ENCODE measurements at regions not wholly inside any gene's neighbourhood (a gene's known extent, or its start where the extent isn't known, plus 50 kb on each side); places are given as distances from the start of the nearest gene placed in this dataset.
"Not testable (repeated sequence)": the region's sequence is repeated elsewhere in the genome, so short reads cannot be mapped to it uniquely, and the experiment has no call there.

GRCh38 chr20:52029129-52029528 lies 162.4 kb downstream of the ZFP64 start:
- not testable (repeated sequence) for H3K4me1 ChIP-seq (ENCODE audit: control insufficient read depth in 4 of 4, insufficient read depth in 4 of 4, low read length in 3 of 4); H3K27ac ChIP-seq (ENCODE audit: low read depth in 1 of 2, low read length in 2 of 2); H3K9me3 ChIP-seq (ENCODE audit: control insufficient read depth in 4 of 4, low read length in 3 of 4); H3K36me3 ChIP-seq (ENCODE audit: control insufficient read depth in 4 of 4, insufficient read depth in 3 of 4, low read depth in 1 of 4, low read length in 3 of 4); H3K27me3 ChIP-seq (ENCODE audit: control insufficient read depth in 4 of 4, insufficient read depth in 4 of 4, low read length in 3 of 4); H3K9ac ChIP-seq (ENCODE audit: low read depth in 1 of 2, low read length in 2 of 2); DNase-seq (ENCODE audit: low spot score); H3K4me3 ChIP-seq (ENCODE audit: low read depth in 1 of 3, low read length in 3 of 3)
- WGBS: 96% methylated on average over 2 of the region's 2 CpGs

GRCh38 chr20:52025938-52026337 lies 165.6 kb downstream of the ZFP64 start:
- Histone ChIP-seq H3K9me3 (ENCODE audit: control insufficient read depth in 4 of 4, low read length in 3 of 4) (no peaks in the 10 kb centered on the region), H3K27me3 (ENCODE audit: control insufficient read depth in 4 of 4, insufficient read depth in 4 of 4, low read length in 3 of 4) (no peaks in the 10 kb centered on the region), H3K4me3 (ENCODE audit: low read depth in 1 of 3, low read length in 3 of 3) (no peak overlapping the region), H3K9ac (ENCODE audit: low read depth in 1 of 2, low read length in 2 of 2) (no peak overlapping the region), H3K4me1 (ENCODE audit: control insufficient read depth in 4 of 4, insufficient read depth in 4 of 4, low read length in 3 of 4) (no peaks in the 10 kb centered on the region), H3K27ac (ENCODE audit: low read depth in 1 of 2, low read length in 2 of 2) (no peak overlapping the region), H3K36me3 (ENCODE audit: control insufficient read depth in 4 of 4, insufficient read depth in 3 of 4, low read depth in 1 of 4, low read length in 3 of 4) (no peaks in the 10 kb centered on the region)
- 59% methylated on average over 3 of the region's 3 CpGs for WGBS
- no peak for DNase-seq (ENCODE audit: low spot score)
- no peak for TF ChIP-seq HNF4G (IDR thresholded peaks at IDR 0.05)
- no peak for TF ChIP-seq FOXA1 (IDR thresholded peaks at IDR 0.05)
- no peak for TF ChIP-seq JUND (IDR thresholded peaks at IDR 0.05)
- TF ChIP-seq RXRA (IDR thresholded peaks at IDR 0.05): no peak
- no peak for TF ChIP-seq ATF3 (IDR thresholded peaks at IDR 0.05)
- TF ChIP-seq MAX (IDR thresholded peaks at IDR 0.05): no peak
- no peak for TF ChIP-seq ZBTB33 (IDR thresholded peaks at IDR 0.05)
- no peak for TF ChIP-seq RAD21 (IDR thresholded peaks at IDR 0.05)
- TF ChIP-seq NR2F2 (IDR thresholded peaks at IDR 0.05): no peak
- no peak for TF ChIP-seq TAF1 (conservative IDR thresholded peaks at IDR 0.05)
- TF ChIP-seq YY1 (IDR thresholded peaks at IDR 0.05): no peak

- Histone ChIP-seq H3K27me3 (ENCODE audit: control insufficient read depth in 4 of 4, insufficient read depth in 4 of 4, low read length in 3 of 4) (no peaks in the 10 kb centered on the region), H3K9ac (ENCODE audit: low read depth in 1 of 2, low read length in 2 of 2) (no peak overlapping the region), H3K4me1 (ENCODE audit: control insufficient read depth in 4 of 4, insufficient read depth in 4 of 4, low read length in 3 of 4) (no peaks in the 10 kb centered on the region), H3K27ac (ENCODE audit: low read depth in 1 of 2, low read length in 2 of 2) (no peak overlapping the region), H3K4me3 (ENCODE audit: low read depth in 1 of 3, low read length in 3 of 3) (no peak overlapping the region), H3K9me3 (ENCODE audit: control insufficient read depth in 4 of 4, low read length in 3 of 4) (no peaks in the 10 kb centered on the region), H3K36me3 (ENCODE audit: control insufficient read depth in 4 of 4, insufficient read depth in 3 of 4, low read depth in 1 of 4, low read length in 3 of 4) (no peaks in the 10 kb centered on the region)
- no peak for DNase-seq (ENCODE audit: low spot score)
- WGBS: 94% methylated on average over 3 of the region's 3 CpGs
- TF ChIP-seq HNF4G (IDR thresholded peaks at IDR 0.05) (no peak), NR2F2 (IDR thresholded peaks at IDR 0.05) (no peak), HNF4A (conservative IDR thresholded peaks at IDR 0.05) (no peak), REST (IDR thresholded peaks at IDR 0.05) (no peak), FOXA1 (IDR thresholded peaks at IDR 0.05) (no peak)
These were observed 172.3 kb downstream of the ZFP64 start for GRCh38 chr20:52019313-52019712.

Data from liver (tissue), 7 donors.